PC-3 (cell line): ENCODE measurements at regions not wholly inside any gene's neighbourhood (a gene's known extent, or its start where the extent isn't known, plus 50 kb on each side); places are given as distances from the start of the nearest gene placed in this dataset.

Experiments
- ATAC-seq: fragments of 200-7000 bp; cut with Tn5 transposase; 2 replicates; pipeline ENCODE4 v1.9.1; 2020; ENCODE audit warnings: mild to moderate bottlenecking, moderate library complexity
- BruUV-seq: library from RNA; stranded (reverse); fragments of 400-500 nt; replicated peaks from 2 replicates; lab custom pipeline; 2021; lab: Mats Ljungman, UMichigan
- CTCF ChIA-PET: fragments of 300-600 bp; sonication (Branson Sonifier 250); formaldehyde crosslinking; loops from one replicate; lab custom pipeline; 2022; ENCODE audit warnings: antibody characterized with exemption; lab: Charles Lee
- POLR2A ChIA-PET: fragments of 300-600 bp; sonication (Branson Sonifier 250); formaldehyde crosslinking; loops from one replicate; lab custom pipeline; 2022; ENCODE audit warnings: antibody characterized with exemption; ENCODE audit not compliant: unreplicated experiment; lab: Charles Lee
- DNase-seq: peaks from one replicate; pipeline ENCODE4 v3.0.0-alpha.2; 2015
- H2AFZ ChIP-seq: fragments of 300-600 bp; sonication (generic); 2 replicates; pipeline ENCODE4 v1.6.0; 2016; ENCODE audit warnings: antibody characterized with exemption, low read length
- H3F3A ChIP-seq: fragments of 300-600 bp; sonication (generic); one replicate; pipeline ENCODE4 v1.6.0; 2017; ENCODE audit warnings: antibody characterized with exemption, low read length, control low read depth, mild to moderate bottlenecking; ENCODE audit not compliant: unreplicated experiment
- H3K27ac ChIP-seq: fragments of 300-600 bp; sonication (generic); 2 replicates; pipeline ENCODE4 v1.5.1; 2016; ENCODE audit warnings: mild to moderate bottlenecking, low read length
- H3K27me3 ChIP-seq: fragments of 300-600 bp; sonication (generic); 2 replicates; pipeline ENCODE4 v1.6.1; 2016; ENCODE audit warnings: low read length, mixed read lengths
- H3K36me3 ChIP-seq: fragments of 300-600 bp; sonication (generic); 2 replicates; pipeline ENCODE4 v1.6.1; 2016; ENCODE audit warnings: low read depth, mixed run types, low read length, mixed read lengths
- H3K4me1 ChIP-seq: fragments of 300-600 bp; sonication (generic); 2 replicates; pipeline ENCODE4 v1.5.1; 2016; ENCODE audit warnings: low read length; ENCODE audit not compliant: insufficient read depth
- H3K4me2 ChIP-seq: fragments of 300-600 bp; sonication (generic); 2 replicates; pipeline ENCODE4 v1.6.0; 2016; ENCODE audit warnings: low read length
- H3K4me3 ChIP-seq: fragments of 300-600 bp; sonication (generic); 2 replicates; pipeline ENCODE4 v1.5.1; 2016; ENCODE audit warnings: mild to moderate bottlenecking, low read length, mixed read lengths
- H3K79me2 ChIP-seq: fragments of 300-600 bp; sonication (generic); 2 replicates; pipeline ENCODE4 v1.6.1; 2017; ENCODE audit warnings: low read length, mixed read lengths
- H3K9ac ChIP-seq: fragments of 300-600 bp; sonication (generic); 2 replicates; pipeline ENCODE4 v1.6.0; 2016; ENCODE audit warnings: mild to moderate bottlenecking, low read length
- H3K9me2 ChIP-seq: fragments of 300-600 bp; sonication (generic); replicated peaks from 2 replicates; pipeline ENCODE4 v1.6.1; 2016; ENCODE audit warnings: mixed run types, low read length, mixed read lengths
- H3K9me3 ChIP-seq: fragments of 300-600 bp; sonication (generic); 2 replicates; pipeline ENCODE4 v1.6.1; 2016; ENCODE audit warnings: low read length, mixed read lengths
- H4K20me1 ChIP-seq: fragments of 300-600 bp; sonication (generic); 2 replicates; pipeline ENCODE4 v1.6.1; 2016; ENCODE audit warnings: low read length, mixed read lengths
- EZH2 ChIP-seq: fragments of 300-600 bp; sonication (generic); IDR thresholded peaks from one replicate; pipeline ENCODE4 v1.6.1; 2017; ENCODE audit warnings: antibody characterized with exemption, mild to moderate bottlenecking, low read length; ENCODE audit not compliant: unreplicated experiment
- EZH2phosphoT487 ChIP-seq: fragments of 300-600 bp; sonication (generic); IDR thresholded peaks from 2 replicates; pipeline ENCODE4 v1.6.1; 2018; ENCODE audit warnings: mild to moderate bottlenecking, antibody characterized with exemption, low read length, borderline replicate concordance
- intact Hi-C: fragments of 100-400 bp; cut with micrococcal nuclease; formaldehyde crosslinking; loops from 2 replicates; pipeline ENCODE4 v1.9.0; 2023
- TF ChIP-seq, protein P1 (sequence below): fragments of 300-600 bp; sonication (generic); conservative IDR thresholded peaks from 2 replicates; pipeline ENCODE4 v1.5.1; 2017; ENCODE audit warnings: antibody characterized with exemption, low read depth, mild to moderate bottlenecking, low read length

DNA sequence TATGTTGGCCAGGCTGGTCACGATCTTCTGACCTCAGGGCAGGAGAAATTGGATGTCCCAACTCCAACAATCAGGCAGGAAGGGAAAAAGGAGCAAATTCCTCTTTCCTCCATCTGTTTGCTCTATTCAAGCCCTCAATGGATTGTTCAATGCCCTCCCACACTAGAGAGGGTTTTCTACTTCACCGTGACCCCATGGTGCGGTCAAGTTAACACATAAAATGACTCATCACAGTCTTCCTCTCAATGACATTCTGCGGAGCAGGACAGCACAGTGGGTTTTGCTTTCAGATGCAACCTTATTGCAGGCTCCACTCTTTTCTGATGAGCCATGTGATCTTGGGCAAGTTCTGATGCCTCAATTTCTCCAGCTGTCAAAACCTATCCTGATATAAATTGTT, 364.9 kb downstream of the ANKRD30A start:
- H3K9me3 ChIP-seq, result no peaks in the 10 kb centered on the region
- no peak overlapping the region for H2AFZ ChIP-seq
- no TSS peak for BruUV-seq
- H3K9ac ChIP-seq, result peak overlapping the region; percentile 55
- no peaks in the 10 kb centered on the region for H3K79me2 ChIP-seq
- POLR2A ChIA-PET, result no interaction called here
- H3K9me2 ChIP-seq, result no peaks in the 10 kb centered on the region
- H3K27me3 ChIP-seq, result no peaks in the 10 kb centered on the region
- intact Hi-C loops, result no loop called here
- DNase-seq, result peak; percentile 67
- H3K4me3 ChIP-seq, result peak overlapping the region; percentile 31
- H4K20me1 ChIP-seq, result no peaks in the 10 kb centered on the region
- ATAC-seq, result no peak
- no peaks in the 10 kb centered on the region for H3K36me3 ChIP-seq
- peaks cover 21% of the 10 kb centered on the region for H3F3A ChIP-seq
- H3K27ac ChIP-seq, result peak overlapping the region; percentile 87
- TF ChIP-seq EZH2, result no peak
- TF ChIP-seq, protein P1, sequence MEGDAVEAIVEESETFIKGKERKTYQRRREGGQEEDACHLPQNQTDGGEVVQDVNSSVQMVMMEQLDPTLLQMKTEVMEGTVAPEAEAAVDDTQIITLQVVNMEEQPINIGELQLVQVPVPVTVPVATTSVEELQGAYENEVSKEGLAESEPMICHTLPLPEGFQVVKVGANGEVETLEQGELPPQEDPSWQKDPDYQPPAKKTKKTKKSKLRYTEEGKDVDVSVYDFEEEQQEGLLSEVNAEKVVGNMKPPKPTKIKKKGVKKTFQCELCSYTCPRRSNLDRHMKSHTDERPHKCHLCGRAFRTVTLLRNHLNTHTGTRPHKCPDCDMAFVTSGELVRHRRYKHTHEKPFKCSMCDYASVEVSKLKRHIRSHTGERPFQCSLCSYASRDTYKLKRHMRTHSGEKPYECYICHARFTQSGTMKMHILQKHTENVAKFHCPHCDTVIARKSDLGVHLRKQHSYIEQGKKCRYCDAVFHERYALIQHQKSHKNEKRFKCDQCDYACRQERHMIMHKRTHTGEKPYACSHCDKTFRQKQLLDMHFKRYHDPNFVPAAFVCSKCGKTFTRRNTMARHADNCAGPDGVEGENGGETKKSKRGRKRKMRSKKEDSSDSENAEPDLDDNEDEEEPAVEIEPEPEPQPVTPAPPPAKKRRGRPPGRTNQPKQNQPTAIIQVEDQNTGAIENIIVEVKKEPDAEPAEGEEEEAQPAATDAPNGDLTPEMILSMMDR, result no peak
- no peak for TF ChIP-seq EZH2phosphoT487
- CTCF ChIA-PET, result no interaction called here
- peaks cover 23% of the 10 kb centered on the region for H3K4me1 ChIP-seq
- peak overlapping the region; percentile 70 for H3K4me2 ChIP-seq

DNA sequence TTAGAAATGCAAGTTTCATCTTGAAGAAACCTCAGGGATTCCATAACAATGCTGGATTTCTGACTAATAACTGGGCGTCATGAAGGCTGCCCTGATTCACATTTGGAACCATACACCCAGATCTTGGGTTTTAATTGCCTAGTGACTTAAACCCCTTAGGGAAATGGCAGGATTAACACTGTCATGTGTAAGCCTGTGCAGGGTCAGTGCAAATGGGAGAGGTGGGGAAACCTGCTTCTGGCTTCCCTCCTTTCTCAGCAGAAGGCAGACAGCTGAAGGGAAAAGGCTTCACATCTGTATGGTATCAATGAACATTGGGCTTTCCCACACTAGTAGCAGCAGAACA, 364.2 kb downstream of the ANKRD30A start:
- CTCF ChIA-PET, result interaction anchor here (0.5 to 1.6 kb wide), 5 partner anchors 26 to 265 kb away, joined by 3 to 5 read pairs (median 3); no protein-coding TSS in a partner anchor
- TF ChIP-seq, protein P1, result no peak
- TF ChIP-seq EZH2phosphoT487, result no peak
- TF ChIP-seq EZH2, result no peak
- intact Hi-C loops, result loop anchor here (1.0 to 2.0 kb wide), 3 partner anchors 92 to 265 kb away; no protein-coding TSS in a partner anchor
- Histone ChIP-seq H4K20me1 (no peaks in the 10 kb centered on the region), H3K4me3 (peak overlapping the region; percentile 31), H3K27ac (peak overlapping the region; percentile 87), H3K4me1 (peaks cover 23% of the 10 kb centered on the region), H3K36me3 (no peaks in the 10 kb centered on the region), H3K9me3 (no peaks in the 10 kb centered on the region), H3K4me2 (peak overlapping the region; percentile 70), H3F3A (peaks cover 21% of the 10 kb centered on the region), H3K9ac (peak overlapping the region; percentile 55), H3K27me3 (no peaks in the 10 kb centered on the region), H3K79me2 (no peaks in the 10 kb centered on the region), H3K9me2 (no peaks in the 10 kb centered on the region), H2AFZ (peak overlapping the region; percentile 59)
- BruUV-seq, result no TSS peak
- POLR2A ChIA-PET, result no interaction called here
- ATAC-seq (no peak; the same call in 1 of the 2 replicates), DNase-seq (no peak)
